ENCODE measurements at regions not wholly inside any gene's neighbourhood (a gene's known extent, or its start where the extent isn't known, plus 50 kb on each side); places are given as distances from the start of the nearest gene placed in this dataset.

DNA sequence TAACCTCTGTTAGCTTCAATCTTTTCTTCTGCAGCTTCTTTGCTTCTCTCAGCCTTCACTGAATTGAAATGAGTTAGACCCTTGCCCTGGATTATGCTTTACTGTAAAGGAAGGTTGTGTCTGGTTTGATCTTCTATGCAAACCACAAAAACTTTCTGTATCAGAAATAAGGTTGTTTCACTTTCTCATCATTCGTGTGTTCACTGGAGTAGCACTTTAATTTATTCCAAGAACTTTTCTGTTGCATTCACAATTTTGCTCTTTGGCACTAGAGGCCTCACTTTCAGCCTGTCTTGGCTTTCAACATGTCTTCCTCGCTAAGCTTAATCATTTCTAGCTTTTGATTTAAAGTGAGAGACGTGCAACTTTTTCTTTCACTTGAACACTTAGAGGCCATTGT, 365.3 kb downstream of the TDRD15 start:
- TF ChIP-seq, protein P1, sequence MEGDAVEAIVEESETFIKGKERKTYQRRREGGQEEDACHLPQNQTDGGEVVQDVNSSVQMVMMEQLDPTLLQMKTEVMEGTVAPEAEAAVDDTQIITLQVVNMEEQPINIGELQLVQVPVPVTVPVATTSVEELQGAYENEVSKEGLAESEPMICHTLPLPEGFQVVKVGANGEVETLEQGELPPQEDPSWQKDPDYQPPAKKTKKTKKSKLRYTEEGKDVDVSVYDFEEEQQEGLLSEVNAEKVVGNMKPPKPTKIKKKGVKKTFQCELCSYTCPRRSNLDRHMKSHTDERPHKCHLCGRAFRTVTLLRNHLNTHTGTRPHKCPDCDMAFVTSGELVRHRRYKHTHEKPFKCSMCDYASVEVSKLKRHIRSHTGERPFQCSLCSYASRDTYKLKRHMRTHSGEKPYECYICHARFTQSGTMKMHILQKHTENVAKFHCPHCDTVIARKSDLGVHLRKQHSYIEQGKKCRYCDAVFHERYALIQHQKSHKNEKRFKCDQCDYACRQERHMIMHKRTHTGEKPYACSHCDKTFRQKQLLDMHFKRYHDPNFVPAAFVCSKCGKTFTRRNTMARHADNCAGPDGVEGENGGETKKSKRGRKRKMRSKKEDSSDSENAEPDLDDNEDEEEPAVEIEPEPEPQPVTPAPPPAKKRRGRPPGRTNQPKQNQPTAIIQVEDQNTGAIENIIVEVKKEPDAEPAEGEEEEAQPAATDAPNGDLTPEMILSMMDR (IDR thresholded peaks at IDR 0.05; ENCODE audit: low read depth, low read length, poor library complexity, severe bottlenecking): no peak
- TF ChIP-seq EZH2phosphoT487 (IDR thresholded peaks at IDR 0.05; ENCODE audit: borderline replicate concordance, low read length): no peak
